H1 (cell line): ENCODE measurements at regions not wholly inside any gene's neighbourhood (a gene's known extent, or its start where the extent isn't known, plus 50 kb on each side); places are given as distances from the start of the nearest gene placed in this dataset.

Experiments
- CTCF ChIA-PET: fragments of 300-600 bp; sonication (Branson Sonifier 250); formaldehyde crosslinking; loops from one replicate; lab custom pipeline; 2021; ENCODE audit not compliant: partially characterized antibody; lab: Charles Lee
- POLR2A ChIA-PET: fragments of 300-600 bp; sonication (Branson Sonifier 250); formaldehyde crosslinking; loops from one replicate; lab custom pipeline; 2021; ENCODE audit warnings: inconsistent platforms; ENCODE audit not compliant: partially characterized antibody; lab: Charles Lee
- DNase-seq, 2 experiments: peaks; one replicate each; pipeline versions ENCODE4 v3.0.0 to v3.0.0-alpha.2; 2010 to 2022; ENCODE audit warnings: low spot score in 2 of 2, low read depth in 1 of 2, mixed read lengths in 1 of 2
- FAIRE-seq: peaks from 2 replicates; lab custom pipeline; 2011; peaks lifted over from hg19 to GRCh38; lab: Jason Lieb, UNC
- H2AFZ ChIP-seq: 2 replicates; pipeline ENCODE4 v1.8.1; 2012; ENCODE audit warnings: low read length, inconsistent platforms
- H2AK5ac ChIP-seq: 2 replicates; pipeline ENCODE4 v1.6.1; 2013; ENCODE audit warnings: low read depth, low read length
- H2BK120ac ChIP-seq: replicated peaks from 2 replicates; pipeline ENCODE3; 2013; ENCODE audit warnings: low read depth, low read length, inconsistent platforms
- H2BK12ac ChIP-seq: 2 replicates; pipeline ENCODE4 v1.6.1; 2013; ENCODE audit warnings: low read depth, low read length
- H2BK15ac ChIP-seq: 2 replicates; pipeline ENCODE4 v1.6.1; 2013; ENCODE audit warnings: low read length
- H2BK20ac ChIP-seq: 2 replicates; pipeline ENCODE4 v1.6.1; 2013; ENCODE audit warnings: low read length
- H2BK5ac ChIP-seq: 2 replicates; pipeline ENCODE4 v1.6.1; 2013; ENCODE audit warnings: low read depth, low read length
- H3K14ac ChIP-seq: 2 replicates; pipeline ENCODE4 v1.6.1; 2013; ENCODE audit warnings: inconsistent platforms; ENCODE audit not compliant: insufficient read length
- H3K18ac ChIP-seq: 2 replicates; pipeline ENCODE4 v1.6.1; 2013; ENCODE audit warnings: low read length; ENCODE audit errors: extremely low read depth
- H3K23ac ChIP-seq: 2 replicates; pipeline ENCODE4 v1.6.1; 2013; ENCODE audit warnings: inconsistent platforms; ENCODE audit not compliant: insufficient read length
- H3K23me2 ChIP-seq: 2 replicates; pipeline ENCODE4 v1.6.1; 2013; ENCODE audit warnings: low read depth, low read length
- H3K27ac ChIP-seq: 2 replicates; pipeline ENCODE4 v1.6.1; 2011; ENCODE audit warnings: low read depth, low read length, inconsistent platforms
- H3K27me3 ChIP-seq, 4 experiments: replicated peaks in 1 of 4; 1 replicate in 1 of 4; 2 replicates in 3 of 4; pipeline versions ENCODE4 v1.6.1 to v1.8.1; 2011 to 2013; ENCODE audit warnings: low read length in 3 of 4, mild to moderate bottlenecking in 3 of 4, inconsistent platforms in 2 of 4, mixed read lengths in 2 of 4, moderate library complexity in 1 of 4; ENCODE audit not compliant: control insufficient read depth in 3 of 4, insufficient read depth in 3 of 4; ENCODE audit errors: extremely low read depth in 1 of 4
- H3K36me3 ChIP-seq, 4 experiments: 2 replicates each; pipeline versions ENCODE4 v1.6.1 to v1.8.1; 2011 to 2013; ENCODE audit warnings: mild to moderate bottlenecking in 4 of 4, low read length in 3 of 4, moderate library complexity in 2 of 4, control low read depth in 1 of 4, inconsistent platforms in 1 of 4; ENCODE audit not compliant: insufficient read depth in 4 of 4, control insufficient read depth in 2 of 4
- H3K4ac ChIP-seq: replicated peaks from 2 replicates; pipeline ENCODE3; 2013; ENCODE audit warnings: low read length, low read depth, mixed read lengths, inconsistent platforms; ENCODE audit not compliant: insufficient read length
- H3K4me1 ChIP-seq, 4 experiments: replicated peaks in 1 of 4; 1 replicate in 1 of 4; 2 replicates in 3 of 4; pipeline versions ENCODE4 v1.6.1 to v1.8.1; 2011 to 2013; ENCODE audit warnings: low read length in 3 of 4, inconsistent platforms in 2 of 4, mixed read lengths in 1 of 4; ENCODE audit not compliant: insufficient read depth in 4 of 4, control insufficient read depth in 3 of 4
- H3K4me2 ChIP-seq, 2 experiments: 2 replicates each; pipeline versions ENCODE4 v1.6.1 to v1.8.1; 2011 to 2013; ENCODE audit warnings: low read depth in 2 of 2, low read length in 2 of 2, control low read depth in 1 of 2, inconsistent platforms in 1 of 2, mild to moderate bottlenecking in 1 of 2; ENCODE audit not compliant: insufficient read depth in 1 of 2
- H3K4me3 ChIP-seq, 4 experiments: fragments of 200-600, 300-600 bp in 1 of 4; sonication (generic), shearing (Covaris generic), sonication (Bioruptor Twin) in 1 of 4; 2 replicates each; pipeline versions ENCODE4 v1.5.1 to v1.8.1; 2011 to 2016; ENCODE audit warnings: low read length in 4 of 4, low read depth in 3 of 4, control low read depth in 2 of 4, inconsistent platforms in 2 of 4, mild to moderate bottlenecking in 2 of 4, mixed read lengths in 1 of 4, moderate library complexity in 1 of 4; ENCODE audit not compliant: insufficient read depth in 2 of 4; ENCODE audit errors: extremely low read depth in 1 of 4
- H3K56ac ChIP-seq: replicated peaks from 2 replicates; pipeline ENCODE3; 2013; ENCODE audit warnings: low read depth, mild to moderate bottlenecking, mixed read lengths, low read length, inconsistent platforms; ENCODE audit not compliant: insufficient read length
- H3K79me1 ChIP-seq: 2 replicates; pipeline ENCODE4 v1.6.1; 2013; ENCODE audit warnings: low read depth, low read length, control low read depth
- H3K79me2 ChIP-seq, 2 experiments: 2 replicates each; pipeline versions ENCODE4 v1.6.1 to v1.8.1; 2012 to 2013; ENCODE audit warnings: low read length in 2 of 2, mild to moderate bottlenecking in 2 of 2, inconsistent platforms in 1 of 2; ENCODE audit not compliant: insufficient read depth in 2 of 2, control insufficient read depth in 1 of 2
- H3K9ac ChIP-seq, 4 experiments: replicated peaks in 1 of 4; 1 replicate in 1 of 4; 2 replicates in 3 of 4; pipeline versions ENCODE4 v1.6.1 to v1.8.1; 2011 to 2013; ENCODE audit warnings: low read depth in 3 of 4, low read length in 3 of 4, control low read depth in 2 of 4, mild to moderate bottlenecking in 2 of 4, moderate library complexity in 2 of 4, inconsistent platforms in 1 of 4; ENCODE audit errors: extremely low read depth in 1 of 4
- H3K9me3 ChIP-seq, 2 experiments: 2 replicates each; pipeline versions ENCODE4 v1.6.1 to v1.8.1; 2012 to 2013; ENCODE audit warnings: mild to moderate bottlenecking in 2 of 2, moderate library complexity in 2 of 2, control low read depth in 1 of 2, inconsistent platforms in 1 of 2, low read depth in 1 of 2, low read length in 1 of 2, mixed read lengths in 1 of 2; ENCODE audit not compliant: insufficient read depth in 2 of 2
- H4K20me1 ChIP-seq, 2 experiments: replicated peaks in 1 of 2; 2 replicates each; pipeline versions ENCODE3 to v1.8.1; 2011 to 2013; ENCODE audit warnings: inconsistent platforms in 2 of 2, low read length in 2 of 2, mild to moderate bottlenecking in 1 of 2; ENCODE audit not compliant: insufficient read depth in 2 of 2, control insufficient read depth in 1 of 2
- H4K5ac ChIP-seq: 2 replicates; pipeline ENCODE4 v1.6.1; 2013; ENCODE audit warnings: low read length, low read depth, mixed read lengths, inconsistent platforms; ENCODE audit not compliant: insufficient read length
- H4K8ac ChIP-seq: 2 replicates; pipeline ENCODE4 v1.8.0; 2013; ENCODE audit warnings: mild to moderate bottlenecking, moderate library complexity, low read length, inconsistent platforms; ENCODE audit not compliant: insufficient read depth; ENCODE audit errors: extremely low read depth
- H4K91ac ChIP-seq: replicated peaks from 2 replicates; pipeline ENCODE3; 2013; ENCODE audit warnings: low read length, mixed read lengths, inconsistent platforms; ENCODE audit not compliant: insufficient read length
- GTF2F1 ChIP-seq: IDR thresholded peaks from 2 replicates; pipeline ENCODE4 v1.6.1; 2012; ENCODE audit warnings: low read depth, low read length, improper control_type of control experiment, borderline replicate concordance
- MAX ChIP-seq: IDR thresholded peaks from 2 replicates; pipeline ENCODE4 v1.6.1; 2012; ENCODE audit warnings: inconsistent platforms
- TEAD4 ChIP-seq: IDR thresholded peaks from 2 replicates; pipeline ENCODE4 v1.6.1; 2012; ENCODE audit warnings: low read depth, low read length, inconsistent platforms, mixed read lengths
- WGBS, 2 experiments: shearing (Covaris generic) in 1 of 2; methylation state at CpG; one replicate each; pipeline versions ENCODE4 v1.1.6 to v1.1.7; 2013 to 2015; ENCODE audit warnings: low lambda C conversion rate in 2 of 2, mixed read lengths in 2 of 2, inconsistent platforms in 1 of 2, low coverage in 1 of 2, missing lambda C conversion rate in 1 of 2; ENCODE audit not compliant: insufficient replicate concordance in 2 of 2, insufficient coverage in 1 of 2, insufficient read length in 1 of 2; ENCODE audit errors: extremely low coverage in 1 of 2, missing lambda C conversion rate in 1 of 2; 5-methylcytosine and 5-hydroxymethylcytosine counted together
- TF ChIP-seq, protein P1 (sequence below): IDR thresholded peaks from 2 replicates; pipeline ENCODE4 v1.6.1; 2012; ENCODE audit warnings: inconsistent platforms

DNA sequence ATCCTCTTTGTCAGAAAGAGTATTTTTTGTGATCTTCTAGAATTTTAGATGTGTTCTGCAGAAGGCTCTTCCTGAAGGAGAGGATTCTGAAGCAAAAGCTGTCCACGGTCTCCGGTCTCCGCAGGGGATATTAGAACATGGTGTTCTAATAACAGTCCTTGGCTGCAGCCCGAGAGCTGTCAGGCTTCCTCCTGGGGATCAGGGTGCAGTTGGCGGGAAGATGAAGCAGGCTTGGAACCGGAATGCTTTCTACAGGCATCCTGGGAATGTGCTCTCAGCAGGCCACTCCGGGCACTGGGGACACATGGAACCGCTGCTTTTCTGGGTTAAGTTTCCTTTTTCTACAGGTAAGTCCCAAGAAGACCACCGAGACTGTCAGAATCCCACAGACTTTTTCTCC, 118.6 kb upstream of the PARD3 start:
- H2BK5ac ChIP-seq = no peak overlapping the region
- no peak overlapping the region for H3K4me2 ChIP-seq
- no peak overlapping the region for H4K91ac ChIP-seq
- no peak overlapping the region for H3K4ac ChIP-seq
- H3K56ac ChIP-seq = no peak overlapping the region
- no peak overlapping the region for H2BK20ac ChIP-seq
- no peak for FAIRE-seq
- POLR2A ChIA-PET = interaction anchor here (1.1 kb wide), 1 partner anchor 31 kb away, joined by 3 read pairs; no protein-coding TSS in a partner anchor
- no peaks in the 10 kb centered on the region for H3K79me1 ChIP-seq
- no peak overlapping the region for H2AK5ac ChIP-seq
- no peak overlapping the region for H2BK15ac ChIP-seq
- CTCF ChIA-PET = interaction anchor here (0.8 to 1.1 kb wide), 2 partner anchors 8 to 23 kb away, joined by 4 to 5 read pairs; no protein-coding TSS in a partner anchor
- H4K5ac ChIP-seq = no peak overlapping the region
- H4K20me1 ChIP-seq = no peaks in the 10 kb centered on the region
- H2BK120ac ChIP-seq = no peak overlapping the region
- no peak overlapping the region for H3K4me3 ChIP-seq
- no peaks in the 10 kb centered on the region; a peak in 1 of 7 replicates for H3K4me1 ChIP-seq
- H3K27me3 ChIP-seq = no peaks in the 10 kb centered on the region
- H3K9me3 ChIP-seq = no peaks in the 10 kb centered on the region
- H3K14ac ChIP-seq = no peak overlapping the region
- no peak overlapping the region for H3K9ac ChIP-seq
- no peak overlapping the region for H2BK12ac ChIP-seq
- no peak overlapping the region for H4K8ac ChIP-seq
- no peak overlapping the region for H3K23ac ChIP-seq
- 78% methylated on average over 9 of the region's 9 CpGs; no CpG with 5 or more reads in 1 of the 2 experiments for WGBS, 2 experiments
- no peak for DNase-seq
- TF ChIP-seq TEAD4 (peak; percentile 70; the same call in 1 of the 2 replicates), GTF2F1 (no peak), MAX (peak; percentile 52)
- TF ChIP-seq, protein P1, sequence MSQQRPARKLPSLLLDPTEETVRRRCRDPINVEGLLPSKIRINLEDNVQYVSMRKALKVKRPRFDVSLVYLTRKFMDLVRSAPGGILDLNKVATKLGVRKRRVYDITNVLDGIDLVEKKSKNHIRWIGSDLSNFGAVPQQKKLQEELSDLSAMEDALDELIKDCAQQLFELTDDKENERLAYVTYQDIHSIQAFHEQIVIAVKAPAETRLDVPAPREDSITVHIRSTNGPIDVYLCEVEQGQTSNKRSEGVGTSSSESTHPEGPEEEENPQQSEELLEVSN = peak; percentile 83
- no peaks in the 10 kb centered on the region; the same call in 1 of the 2 replicates for H3K23me2 ChIP-seq
- H3K27ac ChIP-seq = no peak overlapping the region
- no peak overlapping the region for H2AFZ ChIP-seq
- H3K18ac ChIP-seq = no peak overlapping the region
- no peaks in the 10 kb centered on the region for H3K79me2 ChIP-seq
- no peaks in the 10 kb centered on the region for H3K36me3 ChIP-seq
